ENCODE measurements at regions not wholly inside any gene's neighbourhood (a gene's known extent, or its start where the extent isn't known, plus 50 kb on each side); places are given as distances from the start of the nearest gene placed in this dataset.
A peak's percentile ranks its signal among the peaks of the same experiment; 100 is the strongest.
"Not testable (repeated sequence)": the region's sequence is repeated elsewhere in the genome, so short reads cannot be mapped to it uniquely, and the experiment has no call there.

DNA sequence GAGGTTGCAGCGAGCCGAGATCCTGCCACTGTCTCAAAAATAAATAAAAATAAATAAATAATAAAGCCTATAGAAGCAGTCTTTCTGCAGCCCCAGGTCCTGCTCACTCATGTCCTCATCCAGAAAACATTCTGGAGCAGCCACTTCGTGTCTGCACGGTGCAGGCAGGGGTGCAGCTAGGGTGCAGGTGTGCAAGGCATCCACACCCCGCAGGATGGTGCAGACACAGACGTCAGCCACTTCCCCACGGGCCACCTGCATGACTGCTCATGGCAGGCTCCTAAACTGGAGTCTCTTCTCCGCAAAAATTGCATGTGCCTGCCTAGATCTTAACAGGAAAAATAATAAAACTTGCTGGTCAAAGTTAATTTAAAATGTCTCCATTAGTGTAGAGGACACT, 80.2 kb upstream of the SNTG2 start:
- H3K4me3 ChIP-seq (ENCODE audit: low read depth, low read length): no peak overlapping the region
- DNase-seq (ENCODE audit: low read depth): no peak
- TF ChIP-seq, protein P1, sequence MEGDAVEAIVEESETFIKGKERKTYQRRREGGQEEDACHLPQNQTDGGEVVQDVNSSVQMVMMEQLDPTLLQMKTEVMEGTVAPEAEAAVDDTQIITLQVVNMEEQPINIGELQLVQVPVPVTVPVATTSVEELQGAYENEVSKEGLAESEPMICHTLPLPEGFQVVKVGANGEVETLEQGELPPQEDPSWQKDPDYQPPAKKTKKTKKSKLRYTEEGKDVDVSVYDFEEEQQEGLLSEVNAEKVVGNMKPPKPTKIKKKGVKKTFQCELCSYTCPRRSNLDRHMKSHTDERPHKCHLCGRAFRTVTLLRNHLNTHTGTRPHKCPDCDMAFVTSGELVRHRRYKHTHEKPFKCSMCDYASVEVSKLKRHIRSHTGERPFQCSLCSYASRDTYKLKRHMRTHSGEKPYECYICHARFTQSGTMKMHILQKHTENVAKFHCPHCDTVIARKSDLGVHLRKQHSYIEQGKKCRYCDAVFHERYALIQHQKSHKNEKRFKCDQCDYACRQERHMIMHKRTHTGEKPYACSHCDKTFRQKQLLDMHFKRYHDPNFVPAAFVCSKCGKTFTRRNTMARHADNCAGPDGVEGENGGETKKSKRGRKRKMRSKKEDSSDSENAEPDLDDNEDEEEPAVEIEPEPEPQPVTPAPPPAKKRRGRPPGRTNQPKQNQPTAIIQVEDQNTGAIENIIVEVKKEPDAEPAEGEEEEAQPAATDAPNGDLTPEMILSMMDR (conservative IDR thresholded peaks at IDR 0.05; ENCODE audit: low read depth, low read length): no peak

DNA sequence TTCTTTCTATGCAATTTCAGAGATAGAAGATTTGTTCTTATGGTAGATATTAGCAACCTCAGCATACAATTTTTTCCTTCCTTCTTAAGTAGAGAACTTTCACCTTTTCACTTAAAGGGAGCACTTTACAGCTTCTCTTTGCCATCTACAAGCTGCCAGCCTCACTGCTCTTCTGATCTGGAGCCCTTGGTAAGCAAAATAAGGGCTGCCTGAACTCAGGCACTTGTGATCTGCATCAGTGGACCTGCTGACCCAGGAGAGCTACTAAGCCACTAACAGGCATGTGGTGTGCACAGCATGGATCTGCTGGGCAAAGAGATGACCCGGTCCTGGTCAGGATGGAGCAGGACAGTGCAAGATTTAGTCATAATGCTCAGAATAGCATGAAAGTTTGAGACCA, 80.8 kb upstream of the SNTG2 start:
- H3K4me3 ChIP-seq (ENCODE audit: low read depth, low read length): no peak overlapping the region
- TF ChIP-seq, protein P1 (conservative IDR thresholded peaks at IDR 0.05; ENCODE audit: low read depth, low read length): no peak
- no peak for DNase-seq (ENCODE audit: low read depth)

DNA sequence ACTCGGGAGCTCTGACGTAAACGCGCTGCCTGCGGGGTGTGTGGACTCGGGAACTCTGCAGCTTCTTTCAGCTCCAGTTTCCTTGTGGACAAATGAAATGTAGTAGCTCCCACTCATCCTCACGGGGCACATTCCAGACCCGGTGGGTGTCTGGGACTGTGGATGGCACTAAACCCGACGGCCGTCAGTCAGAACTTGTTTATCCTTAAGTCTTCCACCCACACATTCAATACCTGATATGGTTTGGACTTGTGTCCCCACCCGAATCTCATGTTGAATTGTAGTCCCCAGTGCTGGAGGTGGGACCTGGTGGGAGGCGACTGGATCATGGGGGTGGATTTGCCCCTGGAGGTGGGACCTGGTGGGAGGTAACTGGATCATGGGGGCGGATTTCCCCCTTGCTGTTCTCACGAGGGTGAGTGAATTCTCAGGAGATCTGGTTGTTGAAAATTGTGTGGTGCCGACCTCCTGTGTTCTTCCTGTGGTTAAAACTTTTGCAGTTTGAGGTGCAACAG, 81.2 kb upstream of the SNTG2 start:
- H3K4me3 ChIP-seq (ENCODE audit: low read depth, low read length): no peak overlapping the region
- peak; percentile 7 for DNase-seq (ENCODE audit: low read depth)
- TF ChIP-seq, protein P1 (conservative IDR thresholded peaks at IDR 0.05; ENCODE audit: low read depth, low read length): no peak

DNA sequence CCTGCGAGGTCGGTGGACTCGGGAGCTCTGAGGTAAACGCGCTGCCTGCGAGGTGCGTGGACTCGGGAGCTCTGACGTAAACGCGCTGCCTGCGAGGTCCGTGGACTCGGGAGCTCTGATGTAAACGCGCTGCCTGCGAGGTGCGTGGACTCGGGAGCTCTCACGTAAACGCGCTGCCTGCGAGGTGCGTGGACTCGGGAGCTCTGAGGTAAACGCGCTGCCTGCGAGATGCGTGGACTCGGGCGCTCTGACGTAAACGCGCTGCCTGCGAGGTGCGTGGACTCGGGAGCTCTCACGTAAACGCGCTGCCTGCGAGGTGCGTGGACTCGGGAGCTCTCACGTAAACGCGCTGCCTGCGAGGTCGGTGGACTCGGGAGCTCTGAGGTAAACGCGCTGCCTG, 81.8 kb upstream of the SNTG2 start:
- not testable (repeated sequence) for DNase-seq (ENCODE audit: low read depth); H3K4me3 ChIP-seq (ENCODE audit: low read depth, low read length)

DNA sequence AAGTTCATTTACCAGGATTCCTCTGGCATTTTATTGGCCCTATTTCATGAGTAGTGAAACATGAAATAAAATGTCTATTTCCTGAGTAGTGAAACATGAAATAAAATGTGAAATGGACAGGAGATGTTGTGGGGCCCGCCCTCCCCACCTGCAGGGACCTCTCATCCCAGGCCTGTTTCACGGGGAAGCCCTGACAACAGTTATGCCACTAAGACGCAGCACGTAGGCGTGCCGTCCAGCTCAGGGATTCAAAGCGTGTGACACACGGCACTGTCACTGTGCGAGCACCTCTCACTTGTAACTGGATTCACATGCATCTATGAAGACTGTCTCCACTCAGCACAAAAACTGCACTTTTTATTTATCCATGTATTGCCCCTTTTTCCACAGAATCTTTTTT, 83.4 kb upstream of the SNTG2 start:
- no peak overlapping the region for H3K4me3 ChIP-seq (ENCODE audit: low read depth, low read length)
- TF ChIP-seq, protein P1 (conservative IDR thresholded peaks at IDR 0.05; ENCODE audit: low read depth, low read length): no peak
- no peak for DNase-seq (ENCODE audit: low read depth)

DNA sequence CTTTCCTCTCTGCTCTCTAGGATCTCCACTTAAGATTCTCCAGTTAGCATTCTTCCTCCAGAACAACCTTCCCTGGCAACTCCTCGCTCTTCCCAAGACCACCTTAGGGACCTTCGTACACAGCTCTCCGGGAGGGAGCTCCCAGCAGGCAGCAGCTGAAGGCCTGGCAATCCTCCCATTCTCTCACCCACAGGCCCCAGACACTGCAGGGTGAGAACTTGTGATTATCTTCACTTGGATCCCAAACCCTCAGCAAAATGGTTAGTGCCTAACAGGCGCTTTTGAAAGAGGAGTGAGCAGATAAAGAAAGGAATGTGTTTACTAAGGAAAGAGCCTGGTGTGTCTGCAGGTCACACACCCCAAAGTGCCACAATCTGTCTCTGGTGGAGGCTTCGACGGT, 83.8 kb upstream of the SNTG2 start:
- TF ChIP-seq, protein P1 (conservative IDR thresholded peaks at IDR 0.05; ENCODE audit: low read depth, low read length): no peak
- H3K4me3 ChIP-seq (ENCODE audit: low read depth, low read length): no peak overlapping the region
- DNase-seq (ENCODE audit: low read depth): no peak

DNA sequence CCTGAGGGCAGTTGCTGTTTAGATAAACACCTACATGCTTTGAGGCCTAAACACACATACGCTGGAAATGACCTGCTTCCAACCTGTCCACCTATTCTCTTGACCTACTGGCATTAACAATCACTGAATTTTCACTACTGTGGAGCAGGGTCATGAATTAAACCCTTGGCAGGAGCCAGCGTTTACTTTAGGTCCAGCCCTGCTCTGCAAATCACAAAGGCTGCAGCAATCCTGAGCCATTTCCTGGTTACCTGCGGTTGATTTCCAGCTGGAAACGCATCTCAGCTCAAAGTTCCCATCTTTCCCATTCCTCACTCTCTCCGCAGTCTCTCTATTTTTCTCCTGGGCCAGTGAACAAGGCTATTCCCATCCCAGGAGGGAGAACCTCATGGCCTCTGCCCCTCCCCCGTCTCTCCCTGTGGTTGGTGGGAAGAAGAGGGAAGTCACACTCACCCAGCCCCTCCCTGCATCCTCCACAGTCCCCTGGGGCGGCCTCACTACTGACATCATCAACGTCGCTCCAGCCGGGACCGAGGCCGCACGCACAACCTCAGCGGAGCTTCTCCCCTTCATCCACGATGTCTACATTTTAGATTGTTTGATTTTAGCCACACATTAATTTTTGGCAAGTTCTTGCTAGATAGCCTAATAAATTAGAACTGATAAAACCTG, 84.5 kb upstream of the SNTG2 start:
- TF ChIP-seq, protein P1 (conservative IDR thresholded peaks at IDR 0.05; ENCODE audit: low read depth, low read length): no peak
- H3K4me3 ChIP-seq (ENCODE audit: low read depth, low read length): no peak overlapping the region
- no peak for DNase-seq (ENCODE audit: low read depth)
